GM19395 (cell line): ENCODE measurements at regions not wholly inside any gene's neighbourhood (a gene's known extent, or its start where the extent isn't known, plus 50 kb on each side); places are given as distances from the start of the nearest gene placed in this dataset.

Experiments
- ATAC-seq: cut with Tn5 transposase; IDR thresholded peaks from one replicate; pipeline ENCODE4 v1.9.1; 2021; ENCODE audit warnings: mild to moderate bottlenecking, moderate library complexity; ENCODE audit not compliant: unreplicated experiment

DNA sequence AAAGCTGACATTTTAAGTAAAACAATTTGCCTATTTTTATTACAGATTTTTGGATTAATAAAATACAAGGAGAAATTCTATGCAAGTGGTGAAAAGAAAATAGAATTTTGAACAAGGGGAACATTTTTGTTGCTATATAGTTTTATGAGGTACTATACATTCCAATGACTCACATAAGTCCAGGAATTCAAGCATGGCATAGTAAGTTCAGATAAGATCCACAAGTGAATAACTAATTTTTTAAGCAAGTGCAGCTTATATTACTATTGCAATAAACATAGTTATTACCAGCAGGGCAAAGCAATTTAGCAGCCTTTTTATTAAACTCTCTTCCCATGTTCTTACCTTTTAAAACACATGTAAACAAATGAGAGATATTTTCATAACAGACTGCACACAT is 1123.5 kb upstream of the LRRN3 start:
- no peak for ATAC-seq

DNA sequence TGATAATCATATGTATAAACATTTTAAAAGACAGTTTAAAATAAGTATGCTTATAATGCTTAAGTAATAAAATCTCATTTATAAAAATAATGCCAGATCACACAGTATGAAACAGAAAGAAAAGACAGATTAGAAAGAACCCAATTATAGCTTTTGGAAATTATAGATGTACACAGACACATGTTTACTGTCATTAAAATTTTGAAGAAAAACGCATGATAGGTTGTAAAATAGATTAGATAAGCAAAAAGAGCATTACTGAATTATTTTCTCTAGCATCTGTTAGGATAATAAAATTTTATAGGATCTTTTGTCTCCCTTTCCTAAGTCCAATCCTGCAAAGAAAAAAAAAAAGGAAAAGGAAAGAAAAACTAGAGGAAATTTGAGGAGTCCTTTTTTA is 1107.3 kb upstream of the LRRN3 start:
- ATAC-seq, result no peak

DNA sequence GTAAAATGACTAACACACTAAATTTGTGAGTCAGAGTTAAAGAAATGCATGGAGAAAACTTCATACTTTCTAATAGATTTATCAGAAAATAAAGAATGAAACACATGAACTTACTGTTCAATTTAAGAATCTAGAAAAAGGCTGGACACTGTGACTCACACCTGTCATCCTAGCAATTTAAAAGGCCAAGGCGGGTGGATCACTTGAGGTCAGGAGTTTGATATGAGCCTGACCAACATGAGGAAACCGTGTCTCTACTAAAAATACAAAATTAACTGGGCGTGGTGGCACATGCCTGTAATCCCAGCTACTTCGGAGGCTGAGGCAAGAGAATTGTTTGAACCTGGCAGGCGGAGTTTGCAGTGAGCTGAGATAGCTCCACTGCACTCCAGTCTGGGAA is 1106.2 kb upstream of the LRRN3 start:
- no peak for ATAC-seq

DNA sequence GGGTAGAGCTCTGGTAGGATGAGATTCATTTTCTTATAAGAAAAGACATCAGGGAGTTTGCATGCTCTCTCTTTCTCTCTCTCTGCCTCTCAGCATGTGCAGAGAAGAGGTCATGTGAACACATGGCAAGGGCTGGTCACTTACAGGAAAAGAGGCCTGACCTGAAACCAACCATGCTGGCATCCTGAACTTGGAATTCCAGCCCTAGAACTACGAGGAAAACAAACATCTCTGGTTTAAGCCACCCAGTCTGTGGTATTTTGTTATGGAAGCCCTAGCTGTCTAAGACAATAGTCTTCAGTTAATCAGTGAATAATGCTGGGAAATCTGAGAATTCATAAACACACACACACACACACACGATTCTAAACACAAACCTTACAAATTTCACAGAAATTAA is 1104.2 kb upstream of the LRRN3 start:
- no peak for ATAC-seq

DNA sequence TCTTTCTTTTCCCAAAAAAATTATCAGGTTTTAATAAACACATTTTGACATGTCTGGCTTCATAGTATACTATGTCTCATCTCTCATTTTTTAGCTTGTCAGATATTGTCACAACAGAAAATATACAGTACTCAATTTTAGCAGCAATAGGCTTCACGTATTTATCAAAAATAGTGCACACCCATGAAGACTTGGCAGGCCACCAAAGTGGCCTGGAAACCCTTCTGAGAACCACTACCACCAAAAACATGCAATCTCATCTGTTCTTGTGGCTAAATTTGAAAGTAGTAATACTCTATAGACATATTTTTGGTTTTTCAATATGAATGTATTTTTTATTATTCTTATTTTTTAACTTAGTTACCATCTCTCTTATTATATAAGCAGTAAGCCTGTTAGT is 1094.5 kb upstream of the LRRN3 start:
- no peak for ATAC-seq

DNA sequence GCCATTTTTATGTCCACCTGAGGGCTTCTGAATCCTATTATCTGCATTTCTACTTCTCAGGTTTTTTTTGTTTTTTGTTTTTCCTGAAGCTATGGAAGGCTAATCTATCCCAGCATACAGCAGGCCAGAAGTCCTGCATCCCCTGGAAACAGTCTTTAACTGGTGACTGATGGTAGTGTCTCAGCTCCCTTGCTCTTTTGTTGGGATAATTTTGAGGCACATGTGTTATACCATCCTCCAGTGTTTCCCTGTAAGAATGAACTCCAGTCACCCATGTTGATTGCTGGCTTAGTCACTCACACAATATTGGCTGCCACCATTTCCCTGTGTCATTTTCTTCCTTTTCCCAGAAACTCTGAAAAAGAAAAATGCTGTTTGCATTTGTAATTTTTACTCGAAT is 1094.0 kb upstream of the LRRN3 start:
- no peak for ATAC-seq

DNA sequence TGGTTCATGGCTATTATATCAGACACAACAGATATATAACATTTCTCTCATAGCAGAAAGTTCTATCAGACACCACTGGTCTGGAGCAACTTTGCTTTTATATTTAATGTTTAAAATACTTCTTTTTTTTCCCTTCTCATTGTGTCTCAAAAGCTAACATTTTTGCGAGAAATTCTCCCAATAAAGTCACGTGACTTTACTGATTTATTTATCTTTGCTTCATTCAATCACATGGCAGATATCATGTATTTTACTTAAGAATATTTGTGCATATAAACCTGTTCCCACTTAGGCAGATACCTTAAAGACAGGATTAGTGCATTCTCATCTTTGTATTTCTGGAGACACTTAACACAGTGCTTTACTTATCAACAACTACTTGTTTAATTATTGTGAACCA is 1093.1 kb upstream of the LRRN3 start:
- no peak for ATAC-seq

DNA sequence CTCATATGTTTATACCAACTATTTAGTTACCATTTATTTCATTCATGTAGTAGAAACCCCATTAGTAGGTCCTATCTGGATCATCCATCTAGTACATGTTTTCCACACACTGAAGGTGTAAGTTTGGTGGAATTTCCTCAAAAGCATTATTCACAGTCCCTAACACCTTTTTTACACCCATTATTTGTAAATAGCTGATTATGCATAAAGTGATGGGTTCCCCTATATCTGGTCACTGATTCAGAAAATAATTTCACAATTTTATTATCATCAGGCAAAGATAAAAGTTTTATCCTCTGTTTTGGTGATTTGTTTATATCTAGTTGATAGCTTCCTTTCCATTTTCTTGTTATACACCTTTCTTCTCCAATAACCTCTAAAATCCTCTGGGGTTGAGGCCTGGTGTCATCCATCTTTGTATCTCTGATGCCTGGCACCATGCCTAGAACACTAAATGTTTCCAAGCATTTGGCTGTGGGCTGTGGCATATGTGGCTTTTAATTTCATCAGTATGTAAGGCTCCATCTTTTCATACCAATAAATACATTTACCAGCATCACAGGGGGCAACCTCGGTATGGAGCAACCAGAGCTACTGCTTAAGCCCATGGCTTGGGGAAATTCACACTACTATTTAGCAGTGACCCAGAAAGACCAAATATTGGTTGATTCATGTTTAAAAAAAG is 1089.5 kb upstream of the LRRN3 start:
- ATAC-seq, result no peak

DNA sequence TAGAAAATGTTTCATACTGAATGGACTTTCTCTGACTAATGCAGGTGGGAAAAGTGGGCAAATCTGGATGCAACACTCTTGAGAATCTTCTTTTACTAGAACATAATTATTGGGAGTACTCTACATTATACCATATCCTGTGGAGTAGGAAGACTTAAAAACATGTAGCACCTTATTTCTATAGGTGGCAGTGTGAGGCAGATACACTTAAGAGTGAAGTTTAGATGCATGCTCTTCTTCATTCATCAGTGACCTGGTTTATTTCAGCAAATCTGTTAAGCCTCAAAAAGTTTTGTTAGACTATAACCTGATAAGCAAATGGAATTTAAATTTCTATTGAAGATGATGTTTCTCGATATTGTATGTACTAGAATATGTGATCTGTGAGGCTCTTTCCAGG is 1087.1 kb upstream of the LRRN3 start:
- no peak for ATAC-seq

DNA sequence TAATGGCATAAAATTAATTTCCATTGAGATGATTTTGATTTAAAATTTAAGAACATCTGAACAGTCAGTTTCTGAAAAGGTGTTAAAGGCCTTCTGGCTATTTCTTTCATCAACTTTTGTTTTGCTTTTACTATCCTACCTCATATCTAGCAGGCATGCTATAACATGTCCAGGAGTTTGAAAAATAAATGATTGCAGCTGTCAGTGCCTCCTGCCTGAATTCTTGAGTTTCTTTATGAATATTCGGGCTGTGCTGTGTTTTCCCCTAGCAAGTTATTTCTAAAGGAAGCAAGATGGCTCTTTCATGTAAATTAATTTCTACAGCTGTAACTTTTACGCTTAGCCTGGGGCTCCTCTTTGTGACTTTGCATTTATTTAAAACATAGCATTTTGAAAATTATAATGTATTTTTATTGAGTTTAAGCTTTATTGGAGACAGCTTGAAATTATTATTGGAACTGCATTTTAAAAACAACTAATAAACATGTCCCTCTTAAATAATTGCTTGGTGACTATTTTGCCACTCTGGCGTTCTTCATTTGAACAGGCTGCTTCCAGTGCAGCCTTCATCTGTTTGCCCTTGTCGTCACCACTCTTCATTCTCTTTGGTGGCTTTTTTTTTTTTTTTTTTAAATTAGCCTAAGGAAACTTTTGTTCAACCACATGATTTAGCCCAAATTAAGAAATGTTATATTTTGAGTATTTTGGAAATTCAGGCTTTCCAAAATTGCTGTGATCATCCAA is 1083.4 kb upstream of the LRRN3 start:
- no peak for ATAC-seq

DNA sequence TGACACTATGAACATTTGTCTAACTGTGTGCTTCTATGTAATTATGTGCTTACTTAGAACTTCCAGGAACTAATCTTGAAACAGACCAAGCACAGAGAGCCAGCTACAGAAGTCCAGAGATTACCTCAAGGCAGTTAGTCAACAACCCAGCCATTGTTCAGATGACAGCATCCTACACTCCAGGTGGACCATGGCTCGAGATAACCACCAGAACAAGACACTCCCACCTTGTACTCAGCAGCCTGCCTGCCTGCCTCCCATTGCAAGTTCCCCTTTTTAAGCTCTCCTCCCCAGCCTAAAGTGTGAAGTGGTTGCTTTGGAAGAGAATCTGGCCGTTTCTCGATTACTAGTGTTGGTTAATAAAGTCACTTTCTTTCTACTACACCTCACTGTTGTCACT is 1080.6 kb upstream of the LRRN3 start:
- no peak for ATAC-seq

DNA sequence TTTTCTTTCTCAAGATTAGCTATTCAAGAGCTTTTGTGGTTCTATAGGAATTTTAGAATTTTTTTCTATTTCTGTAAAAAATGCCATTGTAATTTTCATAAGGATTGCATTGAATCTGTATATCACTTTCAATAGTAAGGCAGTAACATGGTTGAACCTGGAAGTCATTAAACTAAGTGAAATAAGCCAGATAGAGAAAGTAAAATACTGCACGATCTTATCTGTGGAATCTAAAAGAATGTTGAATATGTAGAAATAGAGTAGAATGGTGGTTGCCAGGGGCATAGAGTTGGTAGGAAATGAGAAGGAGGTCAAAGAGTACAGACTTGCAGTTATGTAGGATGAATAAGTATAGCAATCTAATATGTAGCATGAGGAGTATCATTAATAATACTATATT is 1073.5 kb upstream of the LRRN3 start:
- ATAC-seq, result no peak

DNA sequence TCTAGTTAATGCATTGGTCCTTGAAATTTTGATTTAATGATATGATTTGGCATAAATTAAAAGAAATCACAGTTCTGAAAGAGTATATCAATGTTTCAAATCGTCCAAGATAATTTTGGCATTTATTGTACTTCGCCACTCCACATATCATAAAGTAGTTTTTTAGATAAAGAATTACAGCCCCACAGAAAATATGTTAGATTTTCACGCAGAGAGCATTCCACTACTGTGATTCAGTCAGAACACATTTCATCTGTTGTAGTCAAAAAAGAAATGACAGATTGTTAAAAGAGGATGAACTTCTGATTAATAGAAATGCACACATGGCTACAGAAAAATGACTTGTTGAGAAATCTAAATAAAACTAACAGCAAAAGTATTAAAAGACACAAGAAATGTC is 1063.5 kb upstream of the LRRN3 start:
- ATAC-seq, result no peak

DNA sequence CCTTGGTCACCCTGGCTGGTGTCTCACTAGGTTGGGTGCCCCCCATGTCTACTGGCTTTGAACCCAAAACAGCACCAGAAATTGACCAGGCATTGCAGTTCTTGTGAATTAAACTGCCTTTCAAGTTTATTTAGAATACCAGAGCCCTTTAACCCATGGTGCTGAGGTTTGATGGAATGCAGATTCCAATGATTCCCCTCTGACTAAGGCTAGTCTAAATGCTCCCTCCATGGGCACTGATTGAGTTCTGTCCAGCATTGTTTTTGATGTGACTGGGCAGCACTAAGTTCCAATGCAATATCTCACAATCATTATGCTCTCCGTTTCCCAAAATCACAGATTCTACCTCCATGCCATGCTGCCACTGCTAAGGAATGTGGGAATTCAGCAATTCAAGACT is 1047.4 kb upstream of the LRRN3 start:
- no peak for ATAC-seq

DNA sequence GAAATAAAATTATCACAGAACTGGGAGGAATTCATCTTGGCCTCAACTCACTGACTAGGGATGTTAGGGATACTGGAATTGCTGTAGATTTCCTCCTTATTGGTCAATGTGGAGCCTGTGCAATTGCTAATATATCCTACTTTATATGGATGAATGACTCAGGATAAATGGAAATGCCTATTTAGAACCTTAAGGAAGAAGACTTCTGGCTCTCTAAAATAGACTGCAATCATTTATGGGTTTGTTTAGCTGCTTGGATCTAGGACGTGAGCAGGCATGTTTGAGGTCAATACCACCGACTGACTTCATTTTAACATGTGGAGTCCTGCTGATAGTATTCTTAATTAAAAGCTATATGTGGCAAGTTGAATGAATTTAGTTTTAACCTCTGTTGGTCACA is 1040.1 kb upstream of the LRRN3 start:
- ATAC-seq, result no peak

DNA sequence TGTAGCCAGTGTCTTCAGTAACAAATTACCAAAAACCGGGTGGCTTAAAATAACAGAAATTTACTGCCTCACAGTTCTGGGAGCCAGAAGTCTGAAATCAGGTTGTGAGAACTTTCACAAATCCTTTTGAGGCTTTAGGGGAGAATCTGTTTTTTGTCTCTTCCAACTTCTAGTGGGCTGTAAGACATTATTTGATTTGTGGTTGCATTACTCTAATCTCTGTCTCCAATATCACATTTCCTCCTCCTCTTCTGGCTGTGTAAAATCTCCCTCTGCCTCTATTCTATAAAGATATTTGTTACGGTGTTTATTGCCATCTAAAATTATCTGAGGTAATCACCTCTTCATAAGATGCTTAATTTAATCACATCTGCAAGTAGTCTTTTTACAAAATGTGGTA is 1039.6 kb upstream of the LRRN3 start:
- no peak for ATAC-seq

DNA sequence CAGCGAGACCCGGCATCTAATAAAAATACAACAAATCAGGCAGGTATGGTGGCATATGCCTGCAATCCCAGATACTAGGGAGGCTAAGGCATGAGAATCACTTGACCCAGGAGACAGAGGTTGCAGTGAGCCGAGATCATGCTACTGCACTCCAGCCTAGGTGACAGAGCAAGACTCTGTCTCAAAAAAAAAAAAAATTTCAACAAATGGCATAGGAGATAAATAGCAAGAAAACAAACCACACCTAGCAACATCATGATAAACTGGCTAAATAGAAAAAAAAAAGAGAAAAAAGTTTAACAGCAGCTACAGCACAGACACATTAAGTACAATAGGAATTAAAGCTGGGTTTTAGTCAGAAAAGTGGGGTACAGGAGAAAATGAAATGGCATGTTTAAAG is 1034.6 kb upstream of the LRRN3 start:
- ATAC-seq, result no peak

DNA sequence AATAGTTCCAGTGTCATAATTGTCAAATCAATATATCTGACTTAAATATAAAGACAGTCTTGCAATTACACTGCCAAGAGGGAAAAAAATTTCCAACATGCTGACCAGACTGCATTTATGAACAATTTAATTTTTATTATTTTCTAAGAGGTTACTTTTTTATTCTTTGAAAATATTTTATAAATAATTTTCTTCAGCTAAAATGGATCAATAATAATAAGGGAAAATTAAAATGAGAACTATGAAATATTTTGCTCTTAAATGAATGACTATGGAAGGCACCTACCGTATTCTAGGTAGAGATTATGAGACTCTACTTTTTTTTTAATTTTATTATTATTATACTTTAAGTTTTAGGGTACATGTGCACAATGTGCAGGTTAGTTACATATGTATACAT is 1032.5 kb upstream of the LRRN3 start:
- ATAC-seq, result no peak

DNA sequence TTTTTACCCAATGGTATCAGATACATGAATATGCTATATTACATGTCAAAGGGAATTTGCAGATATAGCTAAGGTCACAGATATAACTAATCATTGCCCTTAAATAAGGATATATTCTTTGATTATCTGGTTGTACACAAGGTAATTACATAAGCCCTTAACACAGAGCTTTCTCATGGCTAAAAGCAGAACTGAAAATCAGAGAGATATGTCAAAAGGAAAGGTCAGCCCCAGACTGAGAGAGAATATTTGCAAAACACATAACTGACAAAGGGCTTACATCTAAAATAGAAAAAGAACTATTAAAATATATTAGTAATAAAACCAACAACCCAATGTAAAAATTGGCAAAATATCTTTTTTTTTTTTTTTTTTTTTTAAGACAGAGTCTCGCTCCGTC is 1029.5 kb upstream of the LRRN3 start:
- ATAC-seq, result no peak

DNA sequence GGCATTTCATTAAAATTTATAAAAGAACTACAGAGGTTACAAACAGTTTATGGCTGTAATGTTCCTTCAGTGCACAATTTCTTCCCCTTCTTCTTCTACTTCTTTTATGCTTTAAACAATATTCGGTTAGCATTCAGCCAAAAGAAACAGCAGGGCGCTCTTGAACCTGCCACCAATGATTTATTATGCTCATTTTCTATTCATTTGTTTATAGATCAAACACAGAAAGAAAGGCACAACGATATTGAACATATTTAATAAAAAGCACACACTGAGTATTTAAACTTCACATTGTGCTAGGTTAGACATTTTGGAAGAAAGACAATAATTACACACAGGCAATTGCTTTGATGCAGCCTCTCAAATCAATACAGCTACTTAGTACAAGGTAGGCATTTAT is 1025.8 kb upstream of the LRRN3 start:
- ATAC-seq, result no peak

DNA sequence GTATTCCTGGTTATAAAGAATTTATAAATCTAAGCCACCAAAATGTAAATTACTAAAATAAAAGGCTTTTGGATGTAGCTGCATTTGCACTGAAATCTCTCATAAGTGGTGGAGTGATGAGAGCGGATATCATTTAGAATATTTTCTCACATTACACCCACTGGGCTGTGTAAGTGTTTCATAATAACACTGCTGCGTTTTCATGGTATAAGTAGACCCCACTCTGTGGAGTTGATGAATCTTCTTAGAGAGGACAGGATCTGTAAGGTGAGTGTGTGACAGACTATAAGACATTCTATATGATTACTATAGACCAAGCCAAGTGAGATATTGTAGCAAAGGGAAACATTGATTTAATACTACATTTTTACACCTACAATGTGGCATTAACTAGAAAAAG is 1024.1 kb upstream of the LRRN3 start:
- no peak for ATAC-seq

DNA sequence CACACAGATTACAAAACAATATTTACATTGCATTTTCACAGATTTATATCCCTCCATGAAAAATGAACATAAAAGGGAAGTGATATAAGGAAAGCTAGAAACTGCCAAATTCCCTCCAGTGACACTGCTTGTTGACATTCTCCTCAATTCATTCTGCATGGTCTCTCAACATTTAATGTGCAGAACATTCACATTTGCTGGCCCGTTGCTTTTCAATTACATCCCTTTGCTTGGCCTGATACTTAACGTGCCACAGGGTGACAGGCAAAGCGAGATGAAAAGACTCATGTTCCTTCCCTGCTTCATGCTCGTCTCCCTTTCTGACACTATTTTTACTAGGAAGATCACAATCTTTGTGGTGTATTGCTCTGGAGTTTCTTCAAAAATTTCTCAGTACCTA is 1019.7 kb upstream of the LRRN3 start:
- ATAC-seq, result no peak

DNA sequence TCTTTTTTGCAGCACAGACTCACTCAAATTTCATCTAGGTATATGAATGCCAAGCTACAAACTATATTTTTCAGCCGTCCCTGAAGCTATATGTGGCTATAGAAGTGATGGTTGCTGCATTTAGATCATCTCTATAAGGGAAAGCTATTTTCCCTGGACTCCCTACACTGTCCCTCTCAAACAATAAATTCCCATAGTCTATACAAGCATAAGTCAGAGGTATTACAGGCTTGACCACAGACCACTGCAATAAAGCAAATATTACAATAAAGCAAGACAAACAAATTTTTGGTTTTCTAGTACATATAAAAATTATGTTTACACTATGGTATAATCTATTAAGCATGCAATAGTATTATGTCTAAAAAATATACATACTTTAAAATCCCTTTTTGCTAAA is 1015.5 kb upstream of the LRRN3 start:
- ATAC-seq, result no peak
